ENCODE measurements at regions not wholly inside any gene's neighbourhood (a gene's known extent, or its start where the extent isn't known, plus 50 kb on each side); places are given as distances from the start of the nearest gene placed in this dataset.

GRCh38 chr11:116454951-116455350, 317.8 kb downstream of the BUD13 start:
- in situ Hi-C loops (cut with MboI; ENCODE audit: low sequenced_read_pairs), result no loop called here

GRCh38 chr11:116454020-116454645, 318.7 kb downstream of the BUD13 start:
- in situ Hi-C loops (cut with MboI; ENCODE audit: low sequenced_read_pairs), result no loop called here

- in situ Hi-C loops (cut with MboI; ENCODE audit: low sequenced_read_pairs), result no loop called here
These were observed 320.3 kb downstream of the BUD13 start for GRCh38 chr11:116452461-116452860.

GRCh38 chr11:116449522-116449921, 323.3 kb downstream of the BUD13 start:
- in situ Hi-C loops (cut with MboI; ENCODE audit: low sequenced_read_pairs), result no loop called here

GRCh38 chr11:116446048-116446941, 326.5 kb downstream of the BUD13 start:
- in situ Hi-C loops (cut with MboI; ENCODE audit: low sequenced_read_pairs), result no loop called here

- in situ Hi-C loops (cut with MboI; ENCODE audit: low sequenced_read_pairs), result no loop called here
These were observed 327.4 kb downstream of the BUD13 start for GRCh38 chr11:116445108-116446047.

GRCh38 chr11:116442238-116442752, 330.5 kb downstream of the BUD13 start:
- in situ Hi-C loops (cut with MboI; ENCODE audit: low sequenced_read_pairs), result no loop called here

GRCh38 chr11:116439361-116439677, 333.5 kb downstream of the BUD13 start:
- in situ Hi-C loops (cut with MboI; ENCODE audit: low sequenced_read_pairs), result no loop called here

- in situ Hi-C loops (cut with MboI; ENCODE audit: low sequenced_read_pairs), result no loop called here
These were observed 334.0 kb downstream of the BUD13 start for GRCh38 chr11:116438651-116439360.

- in situ Hi-C loops (cut with MboI; ENCODE audit: low sequenced_read_pairs), result no loop called here
These were observed 337.8 kb downstream of the BUD13 start for GRCh38 chr11:116434986-116435385.

GRCh38 chr11:116432301-116432700, 340.5 kb downstream of the BUD13 start:
- in situ Hi-C loops (cut with MboI; ENCODE audit: low sequenced_read_pairs), result no loop called here

GRCh38 chr11:116431842-116432241, 340.9 kb downstream of the BUD13 start:
- in situ Hi-C loops (cut with MboI; ENCODE audit: low sequenced_read_pairs), result no loop called here

GRCh38 chr11:116428638-116428975, 344.2 kb downstream of the BUD13 start:
- in situ Hi-C loops (cut with MboI; ENCODE audit: low sequenced_read_pairs), result no loop called here

- in situ Hi-C loops (cut with MboI; ENCODE audit: low sequenced_read_pairs), result no loop called here
These were observed 344.7 kb downstream of the BUD13 start for GRCh38 chr11:116427903-116428637.

GRCh38 chr11:116427337-116427902, 345.4 kb downstream of the BUD13 start:
- in situ Hi-C loops (cut with MboI; ENCODE audit: low sequenced_read_pairs), result no loop called here

- in situ Hi-C loops (cut with MboI; ENCODE audit: low sequenced_read_pairs), result no loop called here
These were observed 346.0 kb downstream of the BUD13 start for GRCh38 chr11:116426761-116427160.

GRCh38 chr11:116424615-116425261, 348.0 kb downstream of the BUD13 start:
- in situ Hi-C loops (cut with MboI; ENCODE audit: low sequenced_read_pairs), result no loop called here

- in situ Hi-C loops (cut with MboI; ENCODE audit: low sequenced_read_pairs), result no loop called here
These were observed 349.7 kb downstream of the BUD13 start for GRCh38 chr11:116422956-116423600.

- in situ Hi-C loops (cut with MboI; ENCODE audit: low sequenced_read_pairs), result no loop called here
These were observed 350.2 kb downstream of the BUD13 start for GRCh38 chr11:116422556-116422955.

Measured in HL-60/S4 (cell line).